ENCODE measurements at regions not wholly inside any gene's neighbourhood (a gene's known extent, or its start where the extent isn't known, plus 50 kb on each side); places are given as distances from the start of the nearest gene placed in this dataset.

- H3K4me1 ChIP-seq = no peaks in the 10 kb centered on the region
- no peak overlapping the region for H3K27ac ChIP-seq
- H3K36me3 ChIP-seq (ENCODE audit: control insufficient read depth, insufficient read depth, low read length) = no peaks in the 10 kb centered on the region
- no peak for TF ChIP-seq CTCF (IDR thresholded peaks at IDR 0.05)
- H2AFZ ChIP-seq = no peak overlapping the region
- H3K4me2 ChIP-seq (ENCODE audit: low read length) = no peak overlapping the region
- H3K9me3 ChIP-seq (ENCODE audit: control insufficient read depth, low read length) = no peaks in the 10 kb centered on the region
- no peak overlapping the region for H3K4me3 ChIP-seq (ENCODE audit: low read depth, low read length)
- no peaks in the 10 kb centered on the region for H3K79me2 ChIP-seq
- H3K9ac ChIP-seq = no peak overlapping the region
- no peaks in the 10 kb centered on the region for H3K27me3 ChIP-seq (ENCODE audit: control insufficient read depth, insufficient read depth, low read length)
Measured at GRCh38 chr13:89925107-89925506, 1422.4 kb upstream of the MIR17HG start.

GRCh38 chr13:89930861-89931260 is 1416.6 kb upstream of the MIR17HG start:
- Histone ChIP-seq H3K4me3 (ENCODE audit: low read depth, low read length) (no peak overlapping the region), H3K27me3 (ENCODE audit: control insufficient read depth, insufficient read depth, low read length) (no peaks in the 10 kb centered on the region), H3K4me2 (ENCODE audit: low read length) (no peak overlapping the region), H2AFZ (no peak overlapping the region), H3K79me2 (no peaks in the 10 kb centered on the region), H3K4me1 (no peaks in the 10 kb centered on the region), H3K9ac (no peak overlapping the region), H3K27ac (no peak overlapping the region), H3K36me3 (ENCODE audit: control insufficient read depth, insufficient read depth, low read length) (no peaks in the 10 kb centered on the region), H3K9me3 (ENCODE audit: control insufficient read depth, low read length) (no peaks in the 10 kb centered on the region)
- TF ChIP-seq CTCF (IDR thresholded peaks at IDR 0.05) = no peak

- Histone ChIP-seq H3K4me2 (ENCODE audit: low read length) (no peak overlapping the region), H3K4me3 (ENCODE audit: low read depth, low read length) (no peak overlapping the region), H3K4me1 (no peaks in the 10 kb centered on the region), H3K9ac (no peak overlapping the region), H3K36me3 (ENCODE audit: control insufficient read depth, insufficient read depth, low read length) (no peaks in the 10 kb centered on the region), H2AFZ (no peak overlapping the region), H3K27ac (no peak overlapping the region), H3K79me2 (no peaks in the 10 kb centered on the region), H3K9me3 (ENCODE audit: control insufficient read depth, low read length) (no peaks in the 10 kb centered on the region), H3K27me3 (ENCODE audit: control insufficient read depth, insufficient read depth, low read length) (no peaks in the 10 kb centered on the region)
- TF ChIP-seq CTCF (IDR thresholded peaks at IDR 0.05) = no peak
Measured at GRCh38 chr13:89932902-89933301, 1414.6 kb upstream of the MIR17HG start.

GRCh38 chr13:89936256-89936655 is 1411.2 kb upstream of the MIR17HG start:
- no peak overlapping the region for H3K4me3 ChIP-seq (ENCODE audit: low read depth, low read length)
- H3K9me3 ChIP-seq (ENCODE audit: control insufficient read depth, low read length) = no peaks in the 10 kb centered on the region
- H2AFZ ChIP-seq = no peak overlapping the region
- H3K79me2 ChIP-seq = no peaks in the 10 kb centered on the region
- no peaks in the 10 kb centered on the region for H3K4me1 ChIP-seq
- no peaks in the 10 kb centered on the region for H3K27me3 ChIP-seq (ENCODE audit: control insufficient read depth, insufficient read depth, low read length)
- no peaks in the 10 kb centered on the region for H3K36me3 ChIP-seq (ENCODE audit: control insufficient read depth, insufficient read depth, low read length)
- no peak overlapping the region for H3K27ac ChIP-seq
- H3K4me2 ChIP-seq (ENCODE audit: low read length) = no peak overlapping the region
- no peak for TF ChIP-seq CTCF (IDR thresholded peaks at IDR 0.05)
- no peak overlapping the region for H3K9ac ChIP-seq

- Histone ChIP-seq H3K27me3 (ENCODE audit: control insufficient read depth, insufficient read depth, low read length) (no peaks in the 10 kb centered on the region), H3K4me1 (no peaks in the 10 kb centered on the region), H3K4me2 (ENCODE audit: low read length) (no peak overlapping the region), H3K27ac (no peak overlapping the region), H3K9ac (no peak overlapping the region), H3K9me3 (ENCODE audit: control insufficient read depth, low read length) (no peaks in the 10 kb centered on the region), H3K36me3 (ENCODE audit: control insufficient read depth, insufficient read depth, low read length) (no peaks in the 10 kb centered on the region), H2AFZ (no peak overlapping the region), H3K79me2 (no peaks in the 10 kb centered on the region), H3K4me3 (ENCODE audit: low read depth, low read length) (no peak overlapping the region)
- TF ChIP-seq CTCF (IDR thresholded peaks at IDR 0.05) = no peak
Measured at GRCh38 chr13:89937420-89937819, 1410.1 kb upstream of the MIR17HG start.

Measured in parathyroid adenoma (tissue), 2 donors.